ENCODE measurements at regions not wholly inside any gene's neighbourhood (a gene's known extent, or its start where the extent isn't known, plus 50 kb on each side); places are given as distances from the start of the nearest gene placed in this dataset.

GRCh38 chr13:84774111-84774510 lies 891.8 kb upstream of the SLITRK1 start (continued):
- no peak for TF ChIP-seq ZNF462 (CRISPR knock-in tag; IDR thresholded peaks at IDR 0.05)

GRCh38 chr13:84760956-84761355 lies 878.7 kb upstream of the SLITRK1 start:
- Histone ChIP-seq H3K4me2 (no peak overlapping the region), H3K4me1 (ENCODE audit: insufficient read depth) (no peaks in the 10 kb centered on the region), H3K79me2 (replicated peaks; ENCODE audit: insufficient read depth) (no peaks in the 10 kb centered on the region), H2AFZ (no peak overlapping the region), H3K9me2 (ENCODE audit: insufficient read depth) (0 out of 2 replicates have a peak, but pooled peaks cover 4% of the 10 kb centered on the region), H3K36me3 (ENCODE audit: insufficient read depth) (no peaks in the 10 kb centered on the region), H3K4me3 (no peak overlapping the region), H3K27me3 (ENCODE audit: insufficient read depth) (no peaks in the 10 kb centered on the region), H3K27ac (ENCODE audit: low read depth) (no peak overlapping the region), H4K20me1 (replicated peaks; ENCODE audit: insufficient read depth) (no peaks in the 10 kb centered on the region), H3F3A (replicated peaks; ENCODE audit: low read depth) (no peaks in the 10 kb centered on the region)
- ATAC-seq (no peak), DNase-seq (ENCODE audit: low spot score) (no peak)
- Mint-ChIP-seq H3K27ac (no peak overlapping the region), H3K9me3 (no peaks in the 10 kb centered on the region), H3K4me3 (no peak overlapping the region), H3K4me1 (peaks cover 6% of the 10 kb centered on the region; the same call in 2 of the 3 replicates), H3K27me3 (ENCODE audit: insufficient read depth, low read depth, poor library complexity) (no peaks in the 10 kb centered on the region), H3K36me3 (ENCODE audit: low read depth) (no peaks in the 10 kb centered on the region)
- TF ChIP-seq STAT1 (IDR thresholded peaks at IDR 0.05; ENCODE audit: unreplicated experiment): no peak
- TF ChIP-seq EZH2phosphoT487 (IDR thresholded peaks at IDR 0.05; ENCODE audit: unreplicated experiment): no peak
- TF ChIP-seq CTCF (conservative IDR thresholded peaks at IDR 0.05; ENCODE audit: low read depth in 2 of 2): no peak
- no peak for TF ChIP-seq REST (IDR thresholded peaks at IDR 0.05; ENCODE audit: unreplicated experiment)
- TF ChIP-seq POLR2AphosphoS5 (IDR thresholded peaks at IDR 0.05; ENCODE audit: low read depth): no peak
- no peak for TF ChIP-seq ZNF114 (CRISPR knock-in tag; IDR thresholded peaks at IDR 0.05)
- TF ChIP-seq ZNF331 (CRISPR knock-in tag; IDR thresholded peaks at IDR 0.05; ENCODE audit: low read depth): no peak
- TF ChIP-seq JUNB (IDR thresholded peaks at IDR 0.05; ENCODE audit: unreplicated experiment): no peak
- TF ChIP-seq CREB1 (CRISPR knock-in tag; IDR thresholded peaks at IDR 0.05; ENCODE audit: low read depth): no peak
